Cardiac fibroblast (primary cell): ENCODE measurements at regions not wholly inside any gene's neighbourhood (a gene's known extent, or its start where the extent isn't known, plus 50 kb on each side); places are given as distances from the start of the nearest gene placed in this dataset.

Experiments
- DNase-seq, 2 donors: peaks; one replicate each; pipeline versions ENCODE4 v3.0.0 to v3.0.0-alpha.2; 2010; ENCODE audit warnings: low read depth in 2 of 2
- H3K4me3 ChIP-seq, 2 donors: replicated peaks in 1 of 2; 1 replicate in 1 of 2; 2 replicates in 1 of 2; pipeline ENCODE4 v1.5.1; 2011; ENCODE audit warnings: low read depth in 2 of 2, low read length in 2 of 2, mild to moderate bottlenecking in 2 of 2, moderate library complexity in 1 of 2
- CTCF ChIP-seq: IDR thresholded peaks from one replicate; pipeline ENCODE4 v1.5.1; 2011; ENCODE audit warnings: low read depth, mild to moderate bottlenecking, low read length, inconsistent platforms

- no peak overlapping the region for H3K4me3 ChIP-seq
- TF ChIP-seq CTCF = peak; percentile 9
- DNase-seq = peak in 1 of 2 donors; percentile 52
Observed at GRCh38 chr9:81833563-81834345, 94.5 kb upstream of the SPATA31D4 start.

GRCh38 chr9:81841333-81841732 lies 86.9 kb upstream of the SPATA31D4 start:
- no peak overlapping the region for H3K4me3 ChIP-seq
- DNase-seq = no peak

GRCh38 chr9:81844131-81844567 lies 84.1 kb upstream of the SPATA31D4 start:
- no peak for TF ChIP-seq CTCF
- no peak for DNase-seq
- H3K4me3 ChIP-seq = no peak overlapping the region

More at GRCh38 chr9:81841333-81841732, 86.9 kb upstream of the SPATA31D4 start:
- no peak for TF ChIP-seq CTCF

- no peak for TF ChIP-seq CTCF
- DNase-seq = no peak
- H3K4me3 ChIP-seq = no peak overlapping the region
Observed at GRCh38 chr9:81847181-81847915, 80.9 kb upstream of the SPATA31D4 start.

- TF ChIP-seq CTCF = peak; percentile 45
- peak; percentile 54 to 61 for DNase-seq
- H3K4me3 ChIP-seq = no peak overlapping the region
Observed at GRCh38 chr9:81848472-81848871, 79.8 kb upstream of the SPATA31D4 start.

GRCh38 chr9:81849631-81850259 lies 78.5 kb upstream of the SPATA31D4 start:
- DNase-seq = peak in 1 of 2 donors; percentile 39

More at GRCh38 chr9:81849631-81850259, 78.5 kb upstream of the SPATA31D4 start:
- H3K4me3 ChIP-seq = no peak overlapping the region
- TF ChIP-seq CTCF = no peak
